PC-3 (cell line): ENCODE measurements at regions not wholly inside any gene's neighbourhood (a gene's known extent, or its start where the extent isn't known, plus 50 kb on each side); places are given as distances from the start of the nearest gene placed in this dataset.

Experiments used
- CTCF ChIP-seq: fragments of 300-600 bp; sonication (generic); conservative IDR thresholded peaks from 2 replicates; pipeline ENCODE4 v1.5.1; 2017; ENCODE audit warnings: antibody characterized with exemption, low read depth, mild to moderate bottlenecking, low read length
- EZH2 ChIP-seq: fragments of 300-600 bp; sonication (generic); IDR thresholded peaks from one replicate; pipeline ENCODE4 v1.6.1; 2017; ENCODE audit warnings: antibody characterized with exemption, mild to moderate bottlenecking, low read length; ENCODE audit not compliant: unreplicated experiment
- EZH2phosphoT487 ChIP-seq: fragments of 300-600 bp; sonication (generic); IDR thresholded peaks from 2 replicates; pipeline ENCODE4 v1.6.1; 2018; ENCODE audit warnings: mild to moderate bottlenecking, antibody characterized with exemption, low read length, borderline replicate concordance

GRCh38 chr5:6856653-6857052, 143.4 kb downstream of the TENT4A start:
- no peak for TF ChIP-seq CTCF
- no peak for TF ChIP-seq EZH2
- TF ChIP-seq EZH2phosphoT487, result no peak
